Breast epithelium (tissue), 3 donors: ENCODE measurements at regions not wholly inside any gene's neighbourhood (a gene's known extent, or its start where the extent isn't known, plus 50 kb on each side); places are given as distances from the start of the nearest gene placed in this dataset.

Experiments used
- CTCF ChIP-seq, 3 donors: fragments of 450-650 bp; IDR thresholded peaks; one replicate each; pipeline ENCODE4 v1.5.1; 2016 to 2017; ENCODE audit warnings: antibody characterized with exemption in 3 of 3, mild to moderate bottlenecking in 3 of 3, moderate library complexity in 3 of 3
- POLR2A ChIP-seq: fragments of 450-650 bp; IDR thresholded peaks from one replicate; pipeline ENCODE4 v1.6.1; 2016; ENCODE audit warnings: antibody characterized with exemption, mild to moderate bottlenecking, moderate library complexity
- POLR2AphosphoS5 ChIP-seq, 3 donors: sonication (generic); formaldehyde crosslinking; IDR thresholded peaks; one replicate each; pipeline ENCODE4 v1.6.1; 2017; ENCODE audit warnings: antibody characterized with exemption in 3 of 3

GRCh38 chr2:204321910-204322751 is 223.1 kb upstream of the PARD3B start:
- no peak for TF ChIP-seq CTCF (IDR thresholded peaks at IDR 0.05)
- TF ChIP-seq POLR2AphosphoS5 (IDR thresholded peaks at IDR 0.05) = peak in 1 of 3 donors; percentile 19
- TF ChIP-seq POLR2A = no peak
